ENCODE measurements at regions not wholly inside any gene's neighbourhood (a gene's known extent, or its start where the extent isn't known, plus 50 kb on each side); places are given as distances from the start of the nearest gene placed in this dataset.

- Histone ChIP-seq H3K4me1 (ENCODE audit: control insufficient read depth in 2 of 2, insufficient read depth in 2 of 2, low read length in 2 of 2) (peaks cover 4 to 8% of the 10 kb centered on the region in 2 donors), H3K36me3 (ENCODE audit: control insufficient read depth in 2 of 2, insufficient read depth in 2 of 2, low read length in 2 of 2) (no peaks in the 10 kb centered on the region), H3K4me3 (ENCODE audit: low read length in 2 of 2) (no peak overlapping the region), H3K9me3 (ENCODE audit: control insufficient read depth in 2 of 2, low read length in 2 of 2) (no peaks in the 10 kb centered on the region), H3K27ac (ENCODE audit: low read depth in 2 of 2, low read length in 2 of 2) (no peak overlapping the region), H3K9ac (ENCODE audit: low read depth in 1 of 2, low read length in 2 of 2) (no peak overlapping the region), H3K27me3 (ENCODE audit: control insufficient read depth in 2 of 2, insufficient read depth in 2 of 2, low read length in 2 of 2) (no peaks in the 10 kb centered on the region)
These were observed 145.6 kb downstream of the SCARB1 start for GRCh38 chr12:124718036-124718435.

GRCh38 chr12:124717318-124717717 is 146.3 kb downstream of the SCARB1 start:
- Histone ChIP-seq H3K36me3 (ENCODE audit: control insufficient read depth in 2 of 2, insufficient read depth in 2 of 2, low read length in 2 of 2) (no peaks in the 10 kb centered on the region), H3K4me1 (ENCODE audit: control insufficient read depth in 2 of 2, insufficient read depth in 2 of 2, low read length in 2 of 2) (peaks cover 4 to 8% of the 10 kb centered on the region in 2 donors), H3K9me3 (ENCODE audit: control insufficient read depth in 2 of 2, low read length in 2 of 2) (no peaks in the 10 kb centered on the region), H3K27me3 (ENCODE audit: control insufficient read depth in 2 of 2, insufficient read depth in 2 of 2, low read length in 2 of 2) (no peaks in the 10 kb centered on the region), H3K27ac (ENCODE audit: low read depth in 2 of 2, low read length in 2 of 2) (no peak overlapping the region), H3K4me3 (ENCODE audit: low read length in 2 of 2) (no peak overlapping the region), H3K9ac (ENCODE audit: low read depth in 1 of 2, low read length in 2 of 2) (no peak overlapping the region)

DNA sequence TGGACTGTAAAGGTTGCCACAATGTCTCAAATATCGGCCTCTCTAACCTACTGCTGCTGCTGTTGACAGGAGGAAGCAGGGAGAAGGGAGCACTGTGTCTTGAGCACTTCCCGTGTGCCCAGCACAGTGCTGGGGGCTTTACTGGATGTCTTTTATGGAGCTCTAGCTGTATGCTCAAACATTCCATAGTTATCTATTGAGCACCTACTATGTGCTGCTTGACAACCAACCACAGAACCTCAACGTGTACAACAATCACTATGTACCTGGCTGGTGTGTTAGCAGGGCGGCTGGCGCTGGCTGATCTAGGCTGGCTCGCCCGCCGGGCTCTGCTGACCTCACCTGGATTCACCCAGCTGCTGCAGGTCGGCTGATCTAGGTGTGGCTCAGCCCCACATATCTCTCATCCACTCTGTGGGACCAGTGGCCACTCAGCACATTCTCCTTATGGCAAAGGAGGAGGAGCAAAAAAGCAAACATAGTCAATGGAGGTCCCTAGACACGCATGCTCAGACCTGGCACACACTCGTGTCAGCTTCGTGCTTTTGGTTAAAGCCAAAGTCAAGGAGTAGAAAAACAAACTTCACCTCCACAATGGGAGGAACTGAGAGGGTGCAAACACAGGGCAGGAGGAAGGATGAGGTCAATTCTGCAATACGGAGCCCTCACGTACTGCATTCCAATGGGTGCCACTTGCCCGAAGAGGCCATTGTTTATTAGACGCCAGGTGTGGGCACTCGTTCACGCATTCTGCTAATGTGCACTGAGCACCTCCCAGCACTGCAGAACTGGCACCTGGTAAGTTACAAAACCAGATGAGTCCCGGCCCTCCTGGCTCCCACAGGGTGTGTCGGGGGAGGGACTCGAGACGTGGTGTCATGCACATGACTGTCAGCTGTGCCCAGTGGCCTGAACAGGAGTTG is 147.2 kb downstream of the SCARB1 start:
- H3K4me1 ChIP-seq (ENCODE audit: control insufficient read depth in 2 of 2, insufficient read depth in 2 of 2, low read length in 2 of 2), result peaks cover 4 to 8% of the 10 kb centered on the region in 2 donors
- no peaks in the 10 kb centered on the region for H3K27me3 ChIP-seq (ENCODE audit: control insufficient read depth in 2 of 2, insufficient read depth in 2 of 2, low read length in 2 of 2)
- no peak overlapping the region for H3K9ac ChIP-seq (ENCODE audit: low read depth in 1 of 2, low read length in 2 of 2)
- no peak overlapping the region for H3K27ac ChIP-seq (ENCODE audit: low read depth in 2 of 2, low read length in 2 of 2)
- no peak overlapping the region for H3K4me3 ChIP-seq (ENCODE audit: low read length in 2 of 2)
- no peaks in the 10 kb centered on the region for H3K36me3 ChIP-seq (ENCODE audit: control insufficient read depth in 2 of 2, insufficient read depth in 2 of 2, low read length in 2 of 2)
- no peaks in the 10 kb centered on the region for H3K9me3 ChIP-seq (ENCODE audit: control insufficient read depth in 2 of 2, low read length in 2 of 2)

GRCh38 chr12:124715121-124715990 is 147.9 kb upstream of the NCOR2 start:
- Histone ChIP-seq H3K9ac (ENCODE audit: low read depth in 1 of 2, low read length in 2 of 2) (no peak overlapping the region), H3K27ac (ENCODE audit: low read depth in 2 of 2, low read length in 2 of 2) (no peak overlapping the region), H3K4me3 (ENCODE audit: low read length in 2 of 2) (no peak overlapping the region)

GRCh38 chr12:124713436-124714082 is 146.1 kb upstream of the NCOR2 start:
- Histone ChIP-seq H3K4me3 (ENCODE audit: low read length in 2 of 2) (peak overlapping the region; percentile 33 to 63), H3K27me3 (ENCODE audit: control insufficient read depth in 2 of 2, insufficient read depth in 2 of 2, low read length in 2 of 2) (no peaks in the 10 kb centered on the region), H3K4me1 (ENCODE audit: control insufficient read depth in 2 of 2, insufficient read depth in 2 of 2, low read length in 2 of 2) (peaks cover 4 to 8% of the 10 kb centered on the region in 2 donors), H3K9me3 (ENCODE audit: control insufficient read depth in 2 of 2, low read length in 2 of 2) (no peaks in the 10 kb centered on the region), H3K9ac (ENCODE audit: low read depth in 1 of 2, low read length in 2 of 2) (peak overlapping the region in 1 of 2 donors; percentile 19), H3K36me3 (ENCODE audit: control insufficient read depth in 2 of 2, insufficient read depth in 2 of 2, low read length in 2 of 2) (no peaks in the 10 kb centered on the region), H3K27ac (ENCODE audit: low read depth in 2 of 2, low read length in 2 of 2) (peak overlapping the region; percentile 72 to 74)

More at GRCh38 chr12:124715121-124715990, 147.9 kb upstream of the NCOR2 start:
- Histone ChIP-seq H3K9me3 (ENCODE audit: control insufficient read depth in 2 of 2, low read length in 2 of 2) (no peaks in the 10 kb centered on the region), H3K27me3 (ENCODE audit: control insufficient read depth in 2 of 2, insufficient read depth in 2 of 2, low read length in 2 of 2) (no peaks in the 10 kb centered on the region), H3K4me1 (ENCODE audit: control insufficient read depth in 2 of 2, insufficient read depth in 2 of 2, low read length in 2 of 2) (peaks cover 4 to 8% of the 10 kb centered on the region in 2 donors), H3K36me3 (ENCODE audit: control insufficient read depth in 2 of 2, insufficient read depth in 2 of 2, low read length in 2 of 2) (no peaks in the 10 kb centered on the region)

- Histone ChIP-seq H3K36me3 (ENCODE audit: control insufficient read depth in 2 of 2, insufficient read depth in 2 of 2, low read length in 2 of 2) (no peaks in the 10 kb centered on the region), H3K27me3 (ENCODE audit: control insufficient read depth in 2 of 2, insufficient read depth in 2 of 2, low read length in 2 of 2) (no peaks in the 10 kb centered on the region), H3K9ac (ENCODE audit: low read depth in 1 of 2, low read length in 2 of 2) (peak overlapping the region in 1 of 2 donors; percentile 19), H3K4me1 (ENCODE audit: control insufficient read depth in 2 of 2, insufficient read depth in 2 of 2, low read length in 2 of 2) (peaks cover 4 to 8% of the 10 kb centered on the region in 2 donors), H3K4me3 (ENCODE audit: low read length in 2 of 2) (peak overlapping the region; percentile 33 to 63), H3K27ac (ENCODE audit: low read depth in 2 of 2, low read length in 2 of 2) (peak overlapping the region; percentile 72 to 74), H3K9me3 (ENCODE audit: control insufficient read depth in 2 of 2, low read length in 2 of 2) (no peaks in the 10 kb centered on the region)
These were observed 145.6 kb upstream of the NCOR2 start for GRCh38 chr12:124713041-124713435.

DNA sequence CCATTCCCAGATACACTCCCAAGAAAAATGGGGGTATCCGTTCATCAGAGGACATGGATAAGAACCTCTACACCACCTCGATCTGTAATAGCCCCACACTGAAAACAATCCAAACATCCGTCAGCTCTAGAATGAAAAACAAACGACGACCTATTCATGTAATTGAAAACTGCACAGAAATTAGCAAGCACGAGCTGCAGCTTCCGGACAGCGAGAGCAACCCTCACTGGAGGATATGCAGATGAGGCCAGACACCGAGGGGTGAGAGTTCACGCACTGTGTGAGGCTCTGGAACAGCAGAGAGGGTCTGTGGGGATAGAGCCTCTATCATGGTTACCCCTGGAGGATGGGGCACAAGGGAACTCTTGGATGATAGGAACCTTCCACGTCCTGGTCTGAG is 143.9 kb upstream of the NCOR2 start:
- no peaks in the 10 kb centered on the region for H3K27me3 ChIP-seq (ENCODE audit: control insufficient read depth in 2 of 2, insufficient read depth in 2 of 2, low read length in 2 of 2)
- no peaks in the 10 kb centered on the region for H3K9me3 ChIP-seq (ENCODE audit: control insufficient read depth in 2 of 2, low read length in 2 of 2)
- no peak overlapping the region for H3K9ac ChIP-seq (ENCODE audit: low read depth in 1 of 2, low read length in 2 of 2)
- H3K4me1 ChIP-seq (ENCODE audit: control insufficient read depth in 2 of 2, insufficient read depth in 2 of 2, low read length in 2 of 2), result peaks cover 4 to 8% of the 10 kb centered on the region in 2 donors
- no peak overlapping the region for H3K27ac ChIP-seq (ENCODE audit: low read depth in 2 of 2, low read length in 2 of 2)
- H3K36me3 ChIP-seq (ENCODE audit: control insufficient read depth in 2 of 2, insufficient read depth in 2 of 2, low read length in 2 of 2), result no peaks in the 10 kb centered on the region
- H3K4me3 ChIP-seq (ENCODE audit: low read length in 2 of 2), result no peak overlapping the region

GRCh38 chr12:124709722-124710687 is 142.6 kb upstream of the NCOR2 start:
- Histone ChIP-seq H3K27ac (ENCODE audit: low read depth in 2 of 2, low read length in 2 of 2) (no peak overlapping the region), H3K36me3 (ENCODE audit: control insufficient read depth in 2 of 2, insufficient read depth in 2 of 2, low read length in 2 of 2) (no peaks in the 10 kb centered on the region), H3K27me3 (ENCODE audit: control insufficient read depth in 2 of 2, insufficient read depth in 2 of 2, low read length in 2 of 2) (no peaks in the 10 kb centered on the region), H3K9me3 (ENCODE audit: control insufficient read depth in 2 of 2, low read length in 2 of 2) (no peaks in the 10 kb centered on the region), H3K4me3 (ENCODE audit: low read length in 2 of 2) (no peak overlapping the region), H3K4me1 (ENCODE audit: control insufficient read depth in 2 of 2, insufficient read depth in 2 of 2, low read length in 2 of 2) (peaks cover 4% of the 10 kb centered on the region in 2 donors), H3K9ac (ENCODE audit: low read depth in 1 of 2, low read length in 2 of 2) (no peak overlapping the region)

GRCh38 chr12:124707316-124707715 is 139.9 kb upstream of the NCOR2 start:
- H3K4me3 ChIP-seq (ENCODE audit: low read length in 2 of 2), result no peak overlapping the region
- no peaks in the 10 kb centered on the region for H3K4me1 ChIP-seq (ENCODE audit: control insufficient read depth in 2 of 2, insufficient read depth in 2 of 2, low read length in 2 of 2)
- H3K9me3 ChIP-seq (ENCODE audit: control insufficient read depth in 2 of 2, low read length in 2 of 2), result no peaks in the 10 kb centered on the region
- no peaks in the 10 kb centered on the region for H3K27me3 ChIP-seq (ENCODE audit: control insufficient read depth in 2 of 2, insufficient read depth in 2 of 2, low read length in 2 of 2)
- H3K9ac ChIP-seq (ENCODE audit: low read depth in 1 of 2, low read length in 2 of 2), result no peak overlapping the region
- H3K36me3 ChIP-seq (ENCODE audit: control insufficient read depth in 2 of 2, insufficient read depth in 2 of 2, low read length in 2 of 2), result no peaks in the 10 kb centered on the region
- H3K27ac ChIP-seq (ENCODE audit: low read depth in 2 of 2, low read length in 2 of 2), result no peak overlapping the region
